Upper lobe of left lung (tissue), 6 donors: ENCODE measurements at regions not wholly inside any gene's neighbourhood (a gene's known extent, or its start where the extent isn't known, plus 50 kb on each side); places are given as distances from the start of the nearest gene placed in this dataset.
"Not testable (repeated sequence)": the region's sequence is repeated elsewhere in the genome, so short reads cannot be mapped to it uniquely, and the experiment has no call there.

Experiments used
- ATAC-seq, 2 donors: fragments of 200-7000 bp; cut with Tn5 transposase; one replicate each; pipeline ENCODE4 v1.9.1; 2022; ENCODE audit warnings: mild to moderate bottlenecking in 2 of 2, moderate library complexity in 2 of 2; ENCODE audit not compliant: low FRiP score in 2 of 2
- DNase-seq, 2 donors: peaks; one replicate each; pipeline ENCODE4 v3.0.0-alpha.2; 2019 to 2020
- H3K27ac ChIP-seq, 4 donors: fragments of 200-600 bp; sonication (generic); one replicate each; pipeline ENCODE4 v1.5.1; 2016 to 2019
- H3K27me3 ChIP-seq, 4 donors: fragments of 200-600 bp; sonication (generic); one replicate each; pipeline ENCODE4 v1.5.1; 2017 to 2019
- H3K36me3 ChIP-seq, 4 donors: fragments of 200-600 bp; sonication (generic); one replicate each; pipeline ENCODE4 v1.5.1; 2016 to 2019
- H3K4me1 ChIP-seq, 4 donors: fragments of 200-600 bp; sonication (generic); one replicate each; pipeline ENCODE4 v1.5.1; 2018 to 2019
- H3K4me3 ChIP-seq, 4 donors: fragments of 200-600 bp; sonication (generic); one replicate each; pipeline ENCODE4 v1.5.1; 2017 to 2019; ENCODE audit warnings: mild to moderate bottlenecking in 2 of 4, moderate library complexity in 1 of 4
- H3K9me3 ChIP-seq, 4 donors: fragments of 200-600 bp; sonication (generic); one replicate each; pipeline ENCODE4 v1.5.1; 2018 to 2019
- EP300 ChIP-seq, 4 donors: sonication (generic); formaldehyde crosslinking; IDR thresholded peaks; one replicate each; pipeline ENCODE4 v1.5.1; 2017; ENCODE audit warnings: antibody characterized with exemption in 4 of 4, control low read depth in 2 of 4
- POLR2A ChIP-seq, 4 donors: fragments of 450-650 bp; IDR thresholded peaks; one replicate each; pipeline ENCODE4 v1.5.1; 2016 to 2017; ENCODE audit warnings: antibody characterized with exemption in 4 of 4, mild to moderate bottlenecking in 2 of 4
- POLR2AphosphoS5 ChIP-seq, 2 donors: sonication (generic); formaldehyde crosslinking; IDR thresholded peaks; one replicate each; pipeline ENCODE4 v1.5.1; 2017; ENCODE audit warnings: antibody characterized with exemption in 2 of 2
- WGBS, 2 donors: methylation state at CpG; one replicate each; pipeline ENCODE4 v1.1.5; 2017 to 2018; 5-methylcytosine and 5-hydroxymethylcytosine counted together
- TF ChIP-seq, protein P1 (sequence below), 6 experiments: fragments of 450-650 bp in 4 of 6; fragments of 200-600 bp in 2 of 6; sonication (generic) in 2 of 6; IDR thresholded peaks; one replicate each; pipeline ENCODE4 v1.5.1; 2016 to 2019; ENCODE audit warnings: antibody characterized with exemption in 6 of 6
- donor health status: DM: no; HTN: no; CAD: no; lungs with moderate emphysema.
- donor health status: DM: no; HTN: yes; CAD: no; lungs with severe emphysema.

- no peaks in the 10 kb centered on the region for H3K36me3 ChIP-seq
- 85 to 92% methylated on average over 3 of the region's 3 CpGs for WGBS, 2 donors
- ATAC-seq (no peak), DNase-seq (no peak)
- H3K27ac ChIP-seq, result no peak overlapping the region
- TF ChIP-seq POLR2AphosphoS5 (IDR thresholded peaks at IDR 0.05) (no peak), EP300 (IDR thresholded peaks at IDR 0.05) (no peak), POLR2A (IDR thresholded peaks at IDR 0.05) (no peak)
- TF ChIP-seq, protein P1, sequence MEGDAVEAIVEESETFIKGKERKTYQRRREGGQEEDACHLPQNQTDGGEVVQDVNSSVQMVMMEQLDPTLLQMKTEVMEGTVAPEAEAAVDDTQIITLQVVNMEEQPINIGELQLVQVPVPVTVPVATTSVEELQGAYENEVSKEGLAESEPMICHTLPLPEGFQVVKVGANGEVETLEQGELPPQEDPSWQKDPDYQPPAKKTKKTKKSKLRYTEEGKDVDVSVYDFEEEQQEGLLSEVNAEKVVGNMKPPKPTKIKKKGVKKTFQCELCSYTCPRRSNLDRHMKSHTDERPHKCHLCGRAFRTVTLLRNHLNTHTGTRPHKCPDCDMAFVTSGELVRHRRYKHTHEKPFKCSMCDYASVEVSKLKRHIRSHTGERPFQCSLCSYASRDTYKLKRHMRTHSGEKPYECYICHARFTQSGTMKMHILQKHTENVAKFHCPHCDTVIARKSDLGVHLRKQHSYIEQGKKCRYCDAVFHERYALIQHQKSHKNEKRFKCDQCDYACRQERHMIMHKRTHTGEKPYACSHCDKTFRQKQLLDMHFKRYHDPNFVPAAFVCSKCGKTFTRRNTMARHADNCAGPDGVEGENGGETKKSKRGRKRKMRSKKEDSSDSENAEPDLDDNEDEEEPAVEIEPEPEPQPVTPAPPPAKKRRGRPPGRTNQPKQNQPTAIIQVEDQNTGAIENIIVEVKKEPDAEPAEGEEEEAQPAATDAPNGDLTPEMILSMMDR (IDR thresholded peaks at IDR 0.05), result no peak
- no peak overlapping the region for H3K4me3 ChIP-seq
- no peaks in the 10 kb centered on the region for H3K27me3 ChIP-seq
- no peaks in the 10 kb centered on the region for H3K9me3 ChIP-seq
- peaks cover 11 to 17% (median 15%) of the 10 kb centered on the region in 4 donors for H3K4me1 ChIP-seq
Observed at GRCh38 chr15:70375586-70375985, 277.9 kb upstream of the TLE3 start.

DNA sequence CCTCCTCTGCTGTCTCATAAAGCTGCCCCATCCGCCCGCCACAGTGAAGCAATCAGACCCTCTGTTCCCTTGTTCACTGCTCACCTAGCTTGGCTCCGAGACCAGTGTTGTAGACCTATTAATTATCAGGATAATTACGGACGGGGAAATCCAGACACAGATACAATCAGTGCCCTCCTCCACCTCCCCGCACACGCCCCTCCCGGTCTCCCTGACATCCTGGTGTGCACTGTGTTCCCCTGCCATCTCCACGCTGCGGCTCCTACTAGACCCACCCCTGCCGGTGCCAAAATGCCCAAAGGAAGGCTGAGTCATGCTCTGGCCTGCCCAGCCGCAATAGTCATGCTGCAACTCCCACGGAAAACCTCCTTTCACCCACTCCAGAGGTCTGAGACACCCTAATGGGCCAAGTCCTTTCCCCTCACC lies 277.3 kb upstream of the TLE3 start:
- no peak overlapping the region for H3K27ac ChIP-seq

GRCh38 chr15:70374096-70374495 lies 276.4 kb upstream of the TLE3 start:
- TF ChIP-seq, protein P1 (IDR thresholded peaks at IDR 0.05), result no peak
- TF ChIP-seq POLR2A (IDR thresholded peaks at IDR 0.05) (no peak), EP300 (IDR thresholded peaks at IDR 0.05) (no peak), POLR2AphosphoS5 (IDR thresholded peaks at IDR 0.05) (no peak)
- 92% methylated on average over 2 of the region's 2 CpGs for WGBS, 2 donors
- no peak overlapping the region for H3K27ac ChIP-seq
- no peaks in the 10 kb centered on the region for H3K9me3 ChIP-seq
- no peaks in the 10 kb centered on the region for H3K36me3 ChIP-seq
- H3K27me3 ChIP-seq, result no peaks in the 10 kb centered on the region
- H3K4me3 ChIP-seq, result no peak overlapping the region
- peaks cover 11 to 18% (median 16%) of the 10 kb centered on the region in 4 donors for H3K4me1 ChIP-seq
- ATAC-seq (no peak), DNase-seq (peak in 1 of 2 donors; percentile 5)

More for the DNA sequence above, 277.3 kb upstream of the TLE3 start:
- no peaks in the 10 kb centered on the region for H3K9me3 ChIP-seq
- peak in 1 of 2 donors; percentile 30 for DNase-seq
- 63 to 68% methylated on average over 10 to 13 of the region's 13 CpGs for WGBS, 2 donors
- peak; percentile 28 to 40 for ATAC-seq
- H3K36me3 ChIP-seq, result no peaks in the 10 kb centered on the region
- no peaks in the 10 kb centered on the region for H3K27me3 ChIP-seq
- H3K4me3 ChIP-seq, result no peak overlapping the region
- TF ChIP-seq EP300 (IDR thresholded peaks at IDR 0.05) (no peak), POLR2A (IDR thresholded peaks at IDR 0.05) (no peak), POLR2AphosphoS5 (IDR thresholded peaks at IDR 0.05) (no peak)
- TF ChIP-seq, protein P1 (IDR thresholded peaks at IDR 0.05), result no peak
- H3K4me1 ChIP-seq, result peaks cover 11 to 17% (median 15%) of the 10 kb centered on the region in 4 donors

- 91 to 96% methylated on average over 4 of the region's 4 CpGs for WGBS, 2 donors
- H3K36me3 ChIP-seq, H3K4me3 ChIP-seq, H3K27ac ChIP-seq, H3K27me3 ChIP-seq, ATAC-seq, H3K9me3 ChIP-seq: not testable (repeated sequence)
- peak in 1 of 2 donors; percentile 4 for DNase-seq
- peaks cover 11 to 19% (median 16%) of the 10 kb centered on the region in 4 donors for H3K4me1 ChIP-seq
Observed at GRCh38 chr15:70373439-70373838, 275.7 kb upstream of the TLE3 start.

GRCh38 chr15:70367913-70368705 lies 270.4 kb upstream of the TLE3 start:
- peak in 1 of 2 donors; percentile 57 for DNase-seq
- ATAC-seq, result not testable (repeated sequence)
- WGBS, 2 donors, result 69 to 76% methylated on average over 10 to 14 of the region's 14 CpGs

GRCh38 chr15:70364023-70364422 lies 266.3 kb upstream of the TLE3 start:
- H3K36me3 ChIP-seq, H3K4me3 ChIP-seq, ATAC-seq, DNase-seq, H3K27me3 ChIP-seq, H3K4me1 ChIP-seq, H3K27ac ChIP-seq, H3K9me3 ChIP-seq: not testable (repeated sequence)
- whole genome bisulfite sequencing, 2 donors, result 86 to 92% methylated on average over 3 to 4 of the region's 4 CpGs

More at GRCh38 chr15:70367913-70368705, 270.4 kb upstream of the TLE3 start:
- not testable (repeated sequence) for H3K4me3 ChIP-seq, H3K27ac ChIP-seq, H3K4me1 ChIP-seq, H3K36me3 ChIP-seq, H3K27me3 ChIP-seq, H3K9me3 ChIP-seq
